SK-N-MC (cell line): ENCODE measurements at regions not wholly inside any gene's neighbourhood (a gene's known extent, or its start where the extent isn't known, plus 50 kb on each side); places are given as distances from the start of the nearest gene placed in this dataset.

Experiments
- DNase-seq: peaks from one replicate; pipeline ENCODE4 v3.0.0-alpha.2; 2011; ENCODE audit warnings: low read depth, low spot score
- H3K27ac ChIP-seq: fragments of 200-600 bp; sonication (generic); 2 replicates; pipeline ENCODE4 v1.5.1; 2016; ENCODE audit warnings: mixed run types
- H3K36me3 ChIP-seq: fragments of 200-600 bp; sonication (generic); 2 replicates; pipeline ENCODE4 v1.6.1; 2017; ENCODE audit warnings: antibody characterized with exemption, low read length, mixed read lengths; ENCODE audit not compliant: insufficient read depth
- H3K4me3 ChIP-seq: fragments of 200-600 bp; sonication (generic); 2 replicates; pipeline ENCODE4 v1.5.1; 2016
- H3K9ac ChIP-seq: fragments of 200-600 bp; sonication (generic); 2 replicates; pipeline ENCODE4 v1.8.0; 2017; ENCODE audit warnings: mixed run types, mixed read lengths; ENCODE audit not compliant: insufficient read length
- H3K9me3 ChIP-seq: fragments of 200-600 bp; sonication (generic); 2 replicates; pipeline ENCODE4 v1.6.1; 2017; ENCODE audit warnings: low read depth, mild to moderate bottlenecking, antibody characterized with exemption, low read length, moderate library complexity, mixed read lengths
- EZH2 ChIP-seq: fragments of 200-600 bp; sonication (generic); IDR thresholded peaks from one replicate; pipeline ENCODE4 v1.6.1; 2017; ENCODE audit warnings: antibody characterized with exemption
- FOXP2 ChIP-seq: optimal IDR thresholded peaks from 2 replicates; pipeline ENCODE3; 2011; ENCODE audit warnings: mild to moderate bottlenecking, moderate library complexity; ENCODE audit not compliant: insufficient read depth; ENCODE audit errors: extremely low read length, control extremely low read depth
- POLR2AphosphoS5 ChIP-seq: IDR thresholded peaks from 2 replicates; pipeline ENCODE4 v1.6.1; 2012; ENCODE audit warnings: mild to moderate bottlenecking, low read depth, low read length, borderline replicate concordance

- no peaks in the 10 kb centered on the region for H3K9me3 ChIP-seq
- H3K9ac ChIP-seq, result no peak overlapping the region
- TF ChIP-seq FOXP2 (no peak), EZH2 (no peak), POLR2AphosphoS5 (no peak)
- H3K36me3 ChIP-seq, result no peaks in the 10 kb centered on the region
- H3K4me3 ChIP-seq, result no peak overlapping the region
- no peak overlapping the region for H3K27ac ChIP-seq
- DNase-seq, result no peak
Measured at GRCh38 chr1:221910222-221910621, 168.3 kb upstream of the DUSP10 start.

- no peak for DNase-seq
- H3K9ac ChIP-seq, result no peak overlapping the region
- TF ChIP-seq EZH2 (no peak), FOXP2 (no peak), POLR2AphosphoS5 (no peak)
- no peak overlapping the region for H3K27ac ChIP-seq
- no peaks in the 10 kb centered on the region for H3K9me3 ChIP-seq
- no peaks in the 10 kb centered on the region for H3K36me3 ChIP-seq
- no peak overlapping the region for H3K4me3 ChIP-seq
Measured at GRCh38 chr1:221908573-221908972, 166.7 kb upstream of the DUSP10 start.

GRCh38 chr1:221907166-221907932, 165.5 kb upstream of the DUSP10 start:
- Histone ChIP-seq H3K9ac (no peak overlapping the region), H3K27ac (no peak overlapping the region), H3K9me3 (no peaks in the 10 kb centered on the region), H3K4me3 (no peak overlapping the region), H3K36me3 (no peaks in the 10 kb centered on the region)
- TF ChIP-seq EZH2, result no peak
- TF ChIP-seq FOXP2, result no peak
- no peak for TF ChIP-seq POLR2AphosphoS5
- no peak for DNase-seq

DNA sequence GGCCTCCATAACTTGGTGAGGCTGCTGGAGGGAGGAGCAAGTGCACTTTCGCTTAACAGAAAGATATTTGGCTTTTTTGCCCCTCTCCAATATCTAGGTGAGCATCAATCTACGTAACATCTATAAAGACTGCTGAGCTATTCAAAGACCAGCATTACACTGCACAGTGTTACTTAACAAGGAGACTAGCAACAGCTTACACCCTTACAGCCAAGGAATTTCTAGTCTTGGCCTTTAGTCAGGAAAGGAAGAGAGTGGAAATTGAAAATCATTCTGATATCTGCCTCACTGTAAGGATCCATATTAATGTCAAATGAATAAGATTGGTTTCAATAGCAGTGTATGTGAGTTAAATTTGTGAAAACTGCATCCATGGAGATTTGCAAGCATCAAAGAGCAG, 163.9 kb upstream of the DUSP10 start:
- TF ChIP-seq EZH2 (no peak), POLR2AphosphoS5 (no peak), FOXP2 (no peak)
- H3K27ac ChIP-seq, result no peak overlapping the region
- no peak overlapping the region for H3K9ac ChIP-seq
- no peaks in the 10 kb centered on the region for H3K36me3 ChIP-seq
- DNase-seq, result no peak
- H3K9me3 ChIP-seq, result no peaks in the 10 kb centered on the region
- no peak overlapping the region for H3K4me3 ChIP-seq

- H3K4me3 ChIP-seq, result no peak overlapping the region
- DNase-seq, result no peak
- no peaks in the 10 kb centered on the region for H3K9me3 ChIP-seq
- no peak for TF ChIP-seq EZH2
- no peak for TF ChIP-seq POLR2AphosphoS5
- no peak for TF ChIP-seq FOXP2
- no peak overlapping the region for H3K9ac ChIP-seq
- H3K36me3 ChIP-seq, result no peaks in the 10 kb centered on the region
- H3K27ac ChIP-seq, result no peak overlapping the region
Measured at GRCh38 chr1:221904319-221904718, 162.4 kb upstream of the DUSP10 start.

DNA sequence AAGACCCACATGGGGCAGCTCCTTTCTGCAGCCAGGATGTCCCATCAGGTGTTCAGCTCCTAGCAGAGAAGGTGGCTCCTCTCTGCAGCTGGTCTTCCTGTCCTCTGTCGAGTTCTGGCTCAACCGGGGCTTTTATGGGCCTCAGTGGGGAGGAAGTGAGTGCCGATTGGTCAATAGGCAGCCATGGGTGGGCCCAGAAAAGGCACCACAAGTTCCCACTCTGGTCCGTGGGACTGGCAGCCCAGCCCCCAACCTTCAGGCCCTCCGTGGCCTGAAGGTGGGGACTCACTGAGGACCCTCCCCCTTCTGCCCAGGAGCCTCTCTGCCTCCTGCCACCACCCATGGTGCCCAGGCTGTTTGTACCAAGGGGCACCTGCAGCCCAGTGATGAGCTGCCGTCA, 161.7 kb upstream of the DUSP10 start:
- H3K27ac ChIP-seq, result no peak overlapping the region
- TF ChIP-seq EZH2, result no peak
- TF ChIP-seq POLR2AphosphoS5, result no peak
- no peak for TF ChIP-seq FOXP2

DNA sequence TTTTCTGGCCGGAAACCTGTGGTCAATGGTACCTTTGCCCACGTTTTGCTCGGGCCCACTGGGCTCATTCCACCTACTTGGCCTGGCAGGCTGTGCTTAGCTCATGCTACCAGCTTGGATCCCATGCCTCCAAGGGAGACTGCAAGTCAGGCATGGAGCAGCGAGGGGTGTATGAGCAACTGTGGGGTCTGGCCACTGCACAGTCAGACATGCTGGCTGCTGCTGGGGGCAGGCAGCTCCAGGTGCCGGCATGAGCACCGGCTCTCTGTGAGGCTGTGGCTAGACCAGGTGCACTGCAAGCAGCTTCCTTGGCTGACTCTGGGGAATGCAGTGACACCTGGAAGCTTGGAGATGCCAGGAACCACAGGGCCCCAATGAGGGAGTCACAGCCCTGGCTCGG, 161.1 kb upstream of the DUSP10 start:
- no peaks in the 10 kb centered on the region for H3K36me3 ChIP-seq
- no peak for TF ChIP-seq FOXP2
- no peak for TF ChIP-seq POLR2AphosphoS5
- TF ChIP-seq EZH2, result no peak
- H3K9me3 ChIP-seq, result no peaks in the 10 kb centered on the region

More for the DNA sequence above, 161.7 kb upstream of the DUSP10 start:
- H3K9me3 ChIP-seq, result no peaks in the 10 kb centered on the region
- H3K36me3 ChIP-seq, result no peaks in the 10 kb centered on the region
- H3K9ac ChIP-seq, result no peak overlapping the region
- no peak for DNase-seq
- H3K4me3 ChIP-seq, result no peak overlapping the region

DNA sequence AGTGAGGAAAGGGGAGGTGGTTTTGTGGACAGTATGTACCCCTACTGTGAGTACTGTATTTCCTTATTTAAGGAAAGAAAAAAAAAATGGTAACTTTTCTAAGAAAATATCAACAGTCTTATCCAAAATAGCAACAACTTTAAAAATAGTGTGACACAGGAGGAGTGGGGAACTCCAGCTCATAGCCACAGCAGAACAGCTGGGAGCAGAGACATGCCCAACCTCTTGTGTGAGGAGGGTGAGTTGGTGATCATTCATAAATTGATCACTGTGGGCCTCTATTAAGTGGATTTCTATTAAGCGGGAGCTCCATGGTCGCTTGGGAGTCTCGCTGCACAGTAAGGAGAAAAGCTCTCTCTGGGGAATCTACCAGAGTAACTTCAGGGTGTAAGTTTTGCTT, 158.8 kb upstream of the DUSP10 start:
- Histone ChIP-seq H3K4me3 (no peak overlapping the region), H3K9me3 (no peaks in the 10 kb centered on the region), H3K9ac (no peak overlapping the region), H3K36me3 (no peaks in the 10 kb centered on the region), H3K27ac (no peak overlapping the region)
- no peak for DNase-seq
- TF ChIP-seq EZH2 (no peak), POLR2AphosphoS5 (no peak), FOXP2 (no peak)

More for the DNA sequence above, 161.1 kb upstream of the DUSP10 start:
- DNase-seq, result no peak
- Histone ChIP-seq H3K4me3 (no peak overlapping the region), H3K27ac (no peak overlapping the region), H3K9ac (no peak overlapping the region)
